Skeletal muscle tissue (tissue), 3 donors: ENCODE measurements at regions not wholly inside any gene's neighbourhood (a gene's known extent, or its start where the extent isn't known, plus 50 kb on each side); places are given as distances from the start of the nearest gene placed in this dataset.

Experiments
- H3K27ac ChIP-seq: one replicate; pipeline ENCODE4 v1.7.0; 2013; ENCODE audit warnings: mild to moderate bottlenecking, low read depth, low read length, inconsistent platforms
- H3K27me3 ChIP-seq, 3 donors: one replicate each; pipeline ENCODE4 v1.7.0; 2013; ENCODE audit warnings: low read length in 3 of 3; ENCODE audit not compliant: control insufficient read depth in 3 of 3, insufficient read depth in 3 of 3
- H3K36me3 ChIP-seq, 3 donors: one replicate each; pipeline ENCODE4 v1.7.0; 2013; ENCODE audit warnings: low read length in 3 of 3; ENCODE audit not compliant: control insufficient read depth in 3 of 3, insufficient read depth in 3 of 3
- H3K4me1 ChIP-seq, 3 donors: one replicate each; pipeline ENCODE4 v1.7.0; 2013; ENCODE audit warnings: low read length in 3 of 3, mild to moderate bottlenecking in 3 of 3; ENCODE audit not compliant: control insufficient read depth in 3 of 3, insufficient read depth in 3 of 3
- H3K4me3 ChIP-seq, 3 donors: one replicate each; pipeline ENCODE4 v1.7.0; 2013; ENCODE audit warnings: low read length in 3 of 3
- H3K9ac ChIP-seq, 3 donors: one replicate each; pipeline ENCODE4 v1.7.0; 2013; ENCODE audit warnings: low read length in 3 of 3, mild to moderate bottlenecking in 3 of 3, moderate library complexity in 2 of 3, low read depth in 1 of 3
- H3K9me3 ChIP-seq, 3 donors: one replicate each; pipeline ENCODE4 v1.7.0; 2013; ENCODE audit warnings: low read length in 3 of 3; ENCODE audit not compliant: control insufficient read depth in 3 of 3
- donor health status: Osteomylitis.

GRCh38 chr1:184210862-184211261 lies 159.3 kb downstream of the TSEN15 start:
- Histone ChIP-seq H3K4me3 (no peak overlapping the region), H3K4me1 (no peaks in the 10 kb centered on the region), H3K36me3 (no peaks in the 10 kb centered on the region), H3K9ac (no peak overlapping the region), H3K27ac (no peak overlapping the region), H3K9me3 (no peaks in the 10 kb centered on the region), H3K27me3 (no peaks in the 10 kb centered on the region)

GRCh38 chr1:184212649-184213314 lies 161.3 kb downstream of the TSEN15 start:
- Histone ChIP-seq H3K9ac (no peak overlapping the region), H3K27ac (no peak overlapping the region), H3K36me3 (no peaks in the 10 kb centered on the region), H3K9me3 (no peaks in the 10 kb centered on the region), H3K4me3 (no peak overlapping the region), H3K27me3 (no peaks in the 10 kb centered on the region), H3K4me1 (no peaks in the 10 kb centered on the region)

- Histone ChIP-seq H3K36me3 (no peaks in the 10 kb centered on the region), H3K4me3 (no peak overlapping the region), H3K27ac (no peak overlapping the region), H3K9me3 (no peaks in the 10 kb centered on the region), H3K9ac (no peak overlapping the region), H3K27me3 (no peaks in the 10 kb centered on the region), H3K4me1 (no peaks in the 10 kb centered on the region)
Measured at GRCh38 chr1:184214128-184214527, 162.6 kb downstream of the TSEN15 start.

GRCh38 chr1:184215274-184215925 lies 163.9 kb downstream of the TSEN15 start:
- Histone ChIP-seq H3K4me1 (no peaks in the 10 kb centered on the region), H3K27ac (no peak overlapping the region), H3K4me3 (no peak overlapping the region), H3K9me3 (no peaks in the 10 kb centered on the region), H3K9ac (no peak overlapping the region), H3K27me3 (no peaks in the 10 kb centered on the region), H3K36me3 (no peaks in the 10 kb centered on the region)

GRCh38 chr1:184218458-184219075 lies 167.0 kb downstream of the TSEN15 start:
- H3K9me3 ChIP-seq = no peaks in the 10 kb centered on the region
- H3K4me1 ChIP-seq = peaks cover 0 to 8% (median 8%) of the 10 kb centered on the region in 3 donors
- H3K27ac ChIP-seq = no peak overlapping the region
- H3K9ac ChIP-seq = no peak overlapping the region
- no peaks in the 10 kb centered on the region for H3K27me3 ChIP-seq
- no peaks in the 10 kb centered on the region for H3K36me3 ChIP-seq
- no peak overlapping the region for H3K4me3 ChIP-seq

GRCh38 chr1:184219414-184219813 lies 167.4 kb upstream of the C1orf21 start:
- H3K9me3 ChIP-seq = no peaks in the 10 kb centered on the region

GRCh38 chr1:184219883-184220282 lies 166.9 kb upstream of the C1orf21 start:
- no peak overlapping the region for H3K4me3 ChIP-seq
- no peak overlapping the region for H3K27ac ChIP-seq
- H3K27me3 ChIP-seq = no peaks in the 10 kb centered on the region

More at GRCh38 chr1:184219414-184219813, 167.4 kb upstream of the C1orf21 start:
- peaks cover 0 to 8% (median 8%) of the 10 kb centered on the region in 3 donors for H3K4me1 ChIP-seq
- H3K9ac ChIP-seq = no peak overlapping the region
- no peaks in the 10 kb centered on the region for H3K36me3 ChIP-seq
- no peak overlapping the region for H3K27ac ChIP-seq
- no peak overlapping the region for H3K4me3 ChIP-seq
- no peaks in the 10 kb centered on the region for H3K27me3 ChIP-seq

GRCh38 chr1:184221087-184221486 lies 165.7 kb upstream of the C1orf21 start:
- H3K9me3 ChIP-seq = no peaks in the 10 kb centered on the region
- H3K4me1 ChIP-seq = peaks cover 0 to 8% (median 8%) of the 10 kb centered on the region in 3 donors
- H3K9ac ChIP-seq = no peak overlapping the region
- no peak overlapping the region for H3K27ac ChIP-seq
- H3K4me3 ChIP-seq = no peak overlapping the region
- H3K36me3 ChIP-seq = no peaks in the 10 kb centered on the region
- no peaks in the 10 kb centered on the region for H3K27me3 ChIP-seq

More at GRCh38 chr1:184219883-184220282, 166.9 kb upstream of the C1orf21 start:
- H3K9ac ChIP-seq = no peak overlapping the region
- H3K9me3 ChIP-seq = no peaks in the 10 kb centered on the region
- peaks cover 0 to 8% (median 8%) of the 10 kb centered on the region in 3 donors for H3K4me1 ChIP-seq
- H3K36me3 ChIP-seq = no peaks in the 10 kb centered on the region

- Histone ChIP-seq H3K9me3 (no peaks in the 10 kb centered on the region), H3K4me3 (peak overlapping the region; percentile 20 to 67 (median 54)), H3K27ac (no peak overlapping the region), H3K27me3 (no peaks in the 10 kb centered on the region), H3K9ac (peak overlapping the region in 2 of 3 donors; percentile 38 to 74), H3K36me3 (no peaks in the 10 kb centered on the region), H3K4me1 (peaks cover 0 to 8% (median 8%) of the 10 kb centered on the region in 3 donors)
Measured at GRCh38 chr1:184222652-184223052, 164.2 kb upstream of the C1orf21 start.

GRCh38 chr1:184223216-184223615 lies 163.6 kb upstream of the C1orf21 start:
- Histone ChIP-seq H3K27ac (no peak overlapping the region), H3K9ac (peak overlapping the region in 1 of 3 donors; percentile 38), H3K36me3 (no peaks in the 10 kb centered on the region), H3K27me3 (no peaks in the 10 kb centered on the region), H3K9me3 (no peaks in the 10 kb centered on the region), H3K4me3 (peak overlapping the region in 1 of 3 donors; percentile 67), H3K4me1 (peaks cover 0 to 8% (median 8%) of the 10 kb centered on the region in 3 donors)
